Right lobe of liver (tissue), 6 donors: ENCODE measurements at regions not wholly inside any gene's neighbourhood (a gene's known extent, or its start where the extent isn't known, plus 50 kb on each side); places are given as distances from the start of the nearest gene placed in this dataset.

Experiments used
- ATAC-seq, 4 donors: fragments of 200-7000 bp; cut with Tn5 transposase; one replicate each; pipeline ENCODE4 v1.9.1; 2020; ENCODE audit warnings: mild to moderate bottlenecking in 4 of 4, moderate library complexity in 4 of 4
- DNase-seq, 3 donors: peaks; one replicate each; pipeline ENCODE4 v3.0.0-alpha.2; 2020
- H3K27ac ChIP-seq, 3 donors: fragments of 200-600 bp; one replicate each; pipeline ENCODE4 v1.8.0; 2022
- H3K27me3 ChIP-seq, 2 donors: fragments of 200-600 bp; one replicate each; pipeline ENCODE4 v1.8.0; 2022
- H3K36me3 ChIP-seq, 4 donors: fragments of 200-600 bp; sonication (generic) in 1 of 4; one replicate each; pipeline versions ENCODE4 v1.5.1 to v1.8.0; 2017 to 2022; ENCODE audit warnings: control low read depth in 1 of 4
- H3K4me1 ChIP-seq, 4 donors: fragments of 200-600 bp; sonication (generic) in 1 of 4; one replicate each; pipeline versions ENCODE4 v1.5.1 to v1.8.0; 2017 to 2022; ENCODE audit warnings: control low read depth in 1 of 4
- H3K4me3 ChIP-seq, 3 donors: fragments of 200-600 bp; one replicate each; pipeline ENCODE4 v1.8.0; 2022
- H3K9me3 ChIP-seq, 4 donors: fragments of 200-600 bp; sonication (generic) in 1 of 4; one replicate each; pipeline versions ENCODE4 v1.5.1 to v1.8.0; 2017 to 2022; ENCODE audit warnings: control low read depth in 1 of 4
- POLR2A ChIP-seq: fragments of 450-650 bp; IDR thresholded peaks from one replicate; pipeline ENCODE4 v1.6.1; 2017; ENCODE audit warnings: antibody characterized with exemption, mild to moderate bottlenecking
- WGBS: methylation state at CpG from one replicate; pipeline ENCODE4 v1.1.6; 2018; ENCODE audit warnings: low coverage, low lambda C conversion rate; ENCODE audit not compliant: insufficient coverage; ENCODE audit errors: missing lambda C conversion rate; 5-methylcytosine and 5-hydroxymethylcytosine counted together
- intact Hi-C, 2 donors: fragments of 100-400 bp; cut with DNase I; formaldehyde crosslinking; loops; one replicate each; pipeline versions ENCODE4 v1.11.2 to v1.14.1; 2022
- TF ChIP-seq, protein P1 (sequence below), 4 donors: fragments of 200-600 bp in 3 of 4; fragments of 450-650 bp in 1 of 4; IDR thresholded peaks; one replicate each; pipeline versions ENCODE4 v1.5.1 to v1.8.0; 2016 to 2022; ENCODE audit warnings: antibody characterized with exemption in 4 of 4, mild to moderate bottlenecking in 2 of 4
- donor health status: DM: no; HTN: yes; CAD: no.
- donor health status: DM: no; HTN: no; CAD: no.
- donor health status: DM: no; HTN: no; CAD: no.
- donor health status: DM: no; HTN: yes; CAD: no.
- donor health status: DM: no; HTN: yes; CAD: no.

DNA sequence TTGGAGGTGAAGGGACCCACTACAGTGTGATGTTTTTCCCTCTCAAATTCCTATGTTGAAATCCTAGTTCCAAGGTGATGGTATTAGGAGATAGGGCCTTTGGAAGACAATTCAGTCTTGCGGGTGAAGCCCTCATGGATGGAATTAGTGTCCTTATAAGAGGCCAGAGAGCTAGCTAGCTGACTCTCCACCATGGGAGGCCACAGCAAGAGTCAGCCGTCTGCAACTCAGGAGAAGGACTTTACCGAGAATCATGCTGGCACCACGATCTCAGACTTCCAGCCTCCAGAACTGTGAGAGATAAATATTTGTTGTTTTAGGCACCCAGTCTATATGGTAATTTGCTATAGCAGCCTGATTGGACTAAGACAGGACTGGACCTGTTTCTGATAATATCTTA is 461.4 kb downstream of the TSN start:
- TF ChIP-seq, protein P1, sequence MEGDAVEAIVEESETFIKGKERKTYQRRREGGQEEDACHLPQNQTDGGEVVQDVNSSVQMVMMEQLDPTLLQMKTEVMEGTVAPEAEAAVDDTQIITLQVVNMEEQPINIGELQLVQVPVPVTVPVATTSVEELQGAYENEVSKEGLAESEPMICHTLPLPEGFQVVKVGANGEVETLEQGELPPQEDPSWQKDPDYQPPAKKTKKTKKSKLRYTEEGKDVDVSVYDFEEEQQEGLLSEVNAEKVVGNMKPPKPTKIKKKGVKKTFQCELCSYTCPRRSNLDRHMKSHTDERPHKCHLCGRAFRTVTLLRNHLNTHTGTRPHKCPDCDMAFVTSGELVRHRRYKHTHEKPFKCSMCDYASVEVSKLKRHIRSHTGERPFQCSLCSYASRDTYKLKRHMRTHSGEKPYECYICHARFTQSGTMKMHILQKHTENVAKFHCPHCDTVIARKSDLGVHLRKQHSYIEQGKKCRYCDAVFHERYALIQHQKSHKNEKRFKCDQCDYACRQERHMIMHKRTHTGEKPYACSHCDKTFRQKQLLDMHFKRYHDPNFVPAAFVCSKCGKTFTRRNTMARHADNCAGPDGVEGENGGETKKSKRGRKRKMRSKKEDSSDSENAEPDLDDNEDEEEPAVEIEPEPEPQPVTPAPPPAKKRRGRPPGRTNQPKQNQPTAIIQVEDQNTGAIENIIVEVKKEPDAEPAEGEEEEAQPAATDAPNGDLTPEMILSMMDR (IDR thresholded peaks at IDR 0.05): no peak
- no peak for TF ChIP-seq POLR2A
- Histone ChIP-seq H3K4me3 (no peak overlapping the region), H3K4me1 (no peaks in the 10 kb centered on the region), H3K27ac (no peak overlapping the region), H3K36me3 (no peaks in the 10 kb centered on the region), H3K27me3 (no peaks in the 10 kb centered on the region), H3K9me3 (no peaks in the 10 kb centered on the region)
- no peak for ATAC-seq
- no peak for DNase-seq
- intact Hi-C loops: no loop called here
- 74% methylated on average over 3 of the region's 4 CpGs for WGBS

DNA sequence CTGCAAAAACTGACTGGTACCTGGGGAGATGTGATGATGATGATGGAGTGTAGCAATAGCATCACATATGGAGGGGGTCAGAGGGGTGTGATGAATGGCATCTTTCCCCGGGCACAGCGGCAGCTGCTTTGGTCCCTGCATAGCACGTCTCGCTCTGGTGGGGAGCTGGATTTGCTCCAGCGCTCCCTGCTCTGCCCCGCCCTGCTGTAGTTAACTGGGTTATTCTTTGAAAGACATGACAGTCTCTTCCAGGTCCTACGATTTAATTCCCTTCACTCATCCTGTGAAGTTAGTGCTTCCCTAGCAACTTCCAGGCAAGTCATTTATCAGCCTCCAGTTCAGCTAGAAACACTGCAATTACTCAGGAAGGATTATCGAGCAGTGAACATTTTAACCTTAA is 463.1 kb downstream of the TSN start:
- 54% methylated on average over 2 of the region's 8 CpGs for WGBS
- H3K27ac ChIP-seq: no peak overlapping the region
- no peaks in the 10 kb centered on the region for H3K4me1 ChIP-seq
- no peaks in the 10 kb centered on the region for H3K36me3 ChIP-seq
- H3K4me3 ChIP-seq: no peak overlapping the region
- DNase-seq (no peak), ATAC-seq (no peak)
- H3K9me3 ChIP-seq: no peaks in the 10 kb centered on the region
- intact Hi-C loops: no loop called here
- H3K27me3 ChIP-seq: no peaks in the 10 kb centered on the region
- TF ChIP-seq POLR2A: no peak

DNA sequence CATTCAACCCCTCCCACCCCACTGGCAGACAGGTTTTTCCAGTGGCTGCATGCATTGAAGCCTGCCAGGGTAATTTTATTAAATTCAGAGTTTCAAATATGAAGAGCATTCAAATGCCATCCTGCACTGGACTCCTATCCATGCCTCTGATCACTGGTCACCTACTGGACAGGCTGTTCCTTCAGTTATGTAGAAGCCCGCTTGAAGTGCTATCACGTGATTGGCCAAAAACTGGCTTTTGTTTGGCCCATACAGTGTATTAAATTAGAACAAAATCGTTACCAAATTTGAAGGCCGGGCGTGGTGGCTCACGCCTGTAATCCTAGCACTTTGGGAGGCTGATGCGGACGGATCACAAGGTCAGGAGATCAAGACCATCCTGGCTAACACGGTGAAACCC is 464.1 kb downstream of the TSN start:
- 78% methylated on average over 7 of the region's 9 CpGs for WGBS
- no peak for TF ChIP-seq POLR2A
- TF ChIP-seq, protein P1 (IDR thresholded peaks at IDR 0.05): no peak
- no peak overlapping the region for H3K27ac ChIP-seq
- no peaks in the 10 kb centered on the region for H3K36me3 ChIP-seq
- no peaks in the 10 kb centered on the region for H3K9me3 ChIP-seq
- intact Hi-C loops: no loop called here
- no peak for ATAC-seq
- no peaks in the 10 kb centered on the region for H3K27me3 ChIP-seq
- no peak overlapping the region for H3K4me3 ChIP-seq
- H3K4me1 ChIP-seq: no peaks in the 10 kb centered on the region
- no peak for DNase-seq

DNA sequence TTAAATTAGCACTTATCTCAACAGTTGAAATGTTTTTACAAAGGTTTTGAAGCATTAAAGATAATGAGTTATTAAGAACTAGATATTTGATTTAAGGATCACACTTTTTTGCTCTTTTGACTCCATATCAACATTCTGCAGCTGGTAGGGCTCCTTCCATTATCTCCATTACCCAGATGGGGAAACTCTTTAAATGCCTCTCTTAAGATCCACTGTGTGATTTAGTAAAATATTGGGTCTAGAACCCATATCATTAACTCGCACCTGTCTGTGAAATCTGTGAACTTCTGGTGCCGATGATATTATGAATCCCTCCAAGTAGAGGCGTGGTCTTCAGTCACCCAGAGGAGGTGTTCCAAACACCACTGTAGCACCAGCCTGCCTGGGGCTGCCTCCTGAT is 466.2 kb downstream of the TSN start:
- DNase-seq: no peak
- intact Hi-C loops: no loop called here
- Histone ChIP-seq H3K9me3 (no peaks in the 10 kb centered on the region), H3K27me3 (no peaks in the 10 kb centered on the region), H3K27ac (no peak overlapping the region), H3K4me1 (no peaks in the 10 kb centered on the region), H3K4me3 (no peak overlapping the region), H3K36me3 (no peaks in the 10 kb centered on the region)
- TF ChIP-seq, protein P1 (IDR thresholded peaks at IDR 0.05): no peak
- no peak for TF ChIP-seq POLR2A
- WGBS: 79% methylated on average over 3 of the region's 3 CpGs
- ATAC-seq: no peak

DNA sequence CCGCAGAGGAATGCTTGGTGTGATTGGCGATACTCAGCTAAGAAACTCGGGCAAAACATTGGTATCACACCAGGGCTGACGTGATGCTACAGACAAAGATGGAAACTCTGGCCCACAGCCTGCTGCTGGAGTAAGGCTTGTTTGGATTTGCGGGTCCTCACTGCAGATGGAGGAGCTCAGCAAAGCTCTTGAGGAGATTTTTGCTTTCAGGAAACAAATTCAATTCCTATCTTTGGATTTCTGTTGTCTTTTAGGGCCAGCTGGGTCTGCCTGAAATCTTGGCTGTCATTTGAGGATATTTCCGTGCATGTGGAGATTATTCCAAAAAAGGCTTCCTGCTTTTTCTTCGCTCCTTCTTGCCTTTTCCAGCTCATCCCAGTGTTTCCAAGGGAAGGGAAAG is 475.8 kb downstream of the TSN start:
- intact Hi-C loops: no loop called here
- Histone ChIP-seq H3K27ac (no peak overlapping the region), H3K9me3 (no peaks in the 10 kb centered on the region), H3K36me3 (no peaks in the 10 kb centered on the region), H3K27me3 (no peaks in the 10 kb centered on the region), H3K4me3 (no peak overlapping the region), H3K4me1 (no peaks in the 10 kb centered on the region)
- 57% methylated on average over 5 of the region's 7 CpGs for WGBS
- no peak for TF ChIP-seq POLR2A
- TF ChIP-seq, protein P1 (IDR thresholded peaks at IDR 0.05): no peak
- no peak for ATAC-seq
- DNase-seq: no peak
